ENCODE measurements at regions not wholly inside any gene's neighbourhood (a gene's known extent, or its start where the extent isn't known, plus 50 kb on each side); places are given as distances from the start of the nearest gene placed in this dataset.

DNA sequence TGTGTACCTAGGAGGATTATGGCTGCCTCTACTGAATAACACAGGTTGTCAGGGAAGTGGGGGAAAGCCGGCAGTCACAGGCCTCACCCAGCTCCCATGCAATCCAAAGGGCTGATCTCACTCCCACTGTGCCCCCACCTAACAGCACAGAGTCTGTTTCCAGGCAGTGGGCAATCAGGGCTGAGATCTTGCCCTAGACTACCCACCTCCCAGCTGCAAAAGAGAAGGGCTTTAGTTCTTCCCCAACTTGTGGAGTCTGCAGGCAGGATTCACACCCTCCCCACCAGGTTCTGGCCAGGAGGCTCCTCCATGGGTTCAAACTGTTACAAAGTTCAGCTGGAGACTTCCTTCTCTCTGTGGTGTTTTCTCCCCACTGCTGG is 66.0 kb upstream of the OLIG3 start (continued):
- TF ChIP-seq EZH2 (IDR thresholded peaks at IDR 0.05; ENCODE audit: low read depth, low read length, severe bottlenecking) (no peak), KDM1A (IDR thresholded peaks at IDR 0.05; ENCODE audit: borderline replicate concordance, low read length) (no peak), CEBPB (IDR thresholded peaks at IDR 0.05; ENCODE audit: low read depth, low read length) (no peak), BACH1 (IDR thresholded peaks at IDR 0.05; ENCODE audit: low read length) (no peak), EGR1 (IDR thresholded peaks at IDR 0.05; ENCODE audit: borderline replicate concordance, low read depth, low read length) (no peak), NRF1 (IDR thresholded peaks at IDR 0.05; ENCODE audit: low read depth, low read length) (no peak), KDM4A (IDR thresholded peaks at IDR 0.05; ENCODE audit: low read depth, low read length, severe bottlenecking) (no peak)
- TF ChIP-seq, protein P1, sequence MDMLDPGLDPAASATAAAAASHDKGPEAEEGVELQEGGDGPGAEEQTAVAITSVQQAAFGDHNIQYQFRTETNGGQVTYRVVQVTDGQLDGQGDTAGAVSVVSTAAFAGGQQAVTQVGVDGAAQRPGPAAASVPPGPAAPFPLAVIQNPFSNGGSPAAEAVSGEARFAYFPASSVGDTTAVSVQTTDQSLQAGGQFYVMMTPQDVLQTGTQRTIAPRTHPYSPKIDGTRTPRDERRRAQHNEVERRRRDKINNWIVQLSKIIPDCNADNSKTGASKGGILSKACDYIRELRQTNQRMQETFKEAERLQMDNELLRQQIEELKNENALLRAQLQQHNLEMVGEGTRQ (IDR thresholded peaks at IDR 0.05; ENCODE audit: low read length): no peak

All from H1 (cell line).